K562 (cell line): ENCODE measurements at regions not wholly inside any gene's neighbourhood (a gene's known extent, or its start where the extent isn't known, plus 50 kb on each side); places are given as distances from the start of the nearest gene placed in this dataset.

Experiments
- ATAC-seq: fragments of 200-7000 bp; cut with Tn5 transposase; 3 replicates; pipeline ENCODE4 v1.9.1; 2020; ENCODE audit warnings: moderate library complexity
- BruUV-seq: library from RNA; stranded (reverse); fragments of 400-500 nt; replicated peaks from 2 replicates; lab custom pipeline; 2021; lab: Mats Ljungman, UMichigan
- CTCF ChIA-PET: fragments of 300-600 bp; formaldehyde crosslinking; extraction: SDS; loops from one replicate; lab custom pipeline; 2021; ENCODE audit warnings: low intra/inter-chr PET ratio; lab: Yijun Ruan, JAX
- POLR2A ChIA-PET: fragments of 300-600, 350-650 bp; sonication (Branson Sonifier 250); formaldehyde crosslinking; extraction: SDS; loops from one replicate; lab custom pipeline; 2021; ENCODE audit warnings: antibody characterized with exemption, inconsistent platforms; lab: Yijun Ruan, JAX
- DNase-seq, 4 experiments: peaks; one replicate each; pipeline versions ENCODE4 v3.0.0 to v3.0.0-alpha.2; 2011 to 2018; ENCODE audit warnings: low spot score in 3 of 4, mixed read lengths in 3 of 4; ENCODE audit errors: extremely low read depth in 1 of 4
- FAIRE-seq: peaks from 2 replicates; lab custom pipeline; 2011; peaks lifted over from hg19 to GRCh38; lab: Jason Lieb, UNC
- H2AFZ ChIP-seq: 2 replicates; pipeline ENCODE4 v1.6.0; 2011; ENCODE audit warnings: low read depth, low read length, control low read depth, inconsistent platforms
- H3K27ac ChIP-seq: fragments of 200-600 bp; 3 replicates; pipeline ENCODE4 v1.8.0; 2011; ENCODE audit warnings: low read depth, mild to moderate bottlenecking, control low read depth, inconsistent platforms, low read length, moderate library complexity, mixed read lengths; ENCODE audit errors: extremely low read depth
- H3K27me3 ChIP-seq, 2 experiments: fragments of 300-600 bp in 1 of 2; 2 replicates in 1 of 2; 3 replicates in 1 of 2; pipeline versions ENCODE4 v1.6.0 to v1.8.0; 2011; ENCODE audit warnings: inconsistent platforms in 2 of 2, low read length in 2 of 2, mild to moderate bottlenecking in 1 of 2, mixed read lengths in 1 of 2, moderate library complexity in 1 of 2; ENCODE audit not compliant: control insufficient read depth in 2 of 2, insufficient read depth in 2 of 2
- H3K36me3 ChIP-seq: fragments of 300-600 bp; 3 replicates; pipeline ENCODE4 v1.8.0; 2011; ENCODE audit warnings: mild to moderate bottlenecking, low read length, inconsistent platforms; ENCODE audit not compliant: control insufficient read depth, insufficient read depth
- H3K4me1 ChIP-seq, 2 experiments: fragments of 200-600 bp in 1 of 2; replicated peaks in 1 of 2; 2 replicates in 1 of 2; 3 replicates in 1 of 2; pipeline versions ENCODE4 v1.5.1 to v1.8.0; 2011; ENCODE audit warnings: inconsistent platforms in 2 of 2, low read length in 2 of 2, mild to moderate bottlenecking in 1 of 2, mixed read lengths in 1 of 2, moderate library complexity in 1 of 2; ENCODE audit not compliant: control insufficient read depth in 2 of 2, insufficient read depth in 2 of 2
- H3K4me2 ChIP-seq: 2 replicates; pipeline ENCODE4 v1.6.1; 2011; ENCODE audit warnings: low read length, control low read depth, inconsistent platforms, mixed read lengths; ENCODE audit not compliant: insufficient read depth
- H3K4me3 ChIP-seq: fragments of 200-600 bp; sonication (generic), shearing (Covaris generic); 2 replicates; pipeline ENCODE4 v1.5.1; 2016; ENCODE audit warnings: control low read depth, inconsistent platforms
- H3K79me2 ChIP-seq: fragments of 200-600 bp; 3 replicates; pipeline ENCODE4 v1.8.0; 2011; ENCODE audit warnings: low read length, inconsistent platforms; ENCODE audit not compliant: control insufficient read depth, insufficient read depth
- H3K9ac ChIP-seq, 2 experiments: 2 replicates each; pipeline versions ENCODE4 v1.6.0 to v1.6.1; 2011; ENCODE audit warnings: low read depth in 2 of 2, low read length in 2 of 2, control low read depth in 1 of 2, inconsistent platforms in 1 of 2, mild to moderate bottlenecking in 1 of 2, mixed read lengths in 1 of 2; ENCODE audit not compliant: insufficient read depth in 1 of 2
- H3K9me1 ChIP-seq: one replicate; pipeline ENCODE4 v1.6.0; 2011; ENCODE audit warnings: inconsistent platforms, mild to moderate bottlenecking, low read length, moderate library complexity; ENCODE audit not compliant: control insufficient read depth, insufficient read depth
- H3K9me3 ChIP-seq: replicated peaks from 2 replicates; pipeline ENCODE4 v1.5.1; 2011; ENCODE audit warnings: low read depth, low read length, inconsistent platforms; ENCODE audit not compliant: control insufficient read depth, insufficient read depth
- H4K20me1 ChIP-seq: replicated peaks from 2 replicates; pipeline ENCODE4 v1.6.1; 2011; ENCODE audit warnings: low read length, inconsistent platforms, mixed read lengths; ENCODE audit not compliant: control insufficient read depth, insufficient read depth
- MED1 ChIP-seq: sonication (generic); formaldehyde crosslinking; IDR thresholded peaks from 2 replicates; pipeline ENCODE4 v1.8.1; 2023; ENCODE audit warnings: missing genetic modification reagents, borderline replicate concordance
- MYBL2 ChIP-seq, 2 experiments: fragments of 450-650 bp in 1 of 2; sonication (generic) in 1 of 2; formaldehyde crosslinking in 1 of 2; IDR thresholded peaks; 2 replicates each; pipeline versions ENCODE4 v1.6.1 to v1.8.1; 2017 to 2022; ENCODE audit warnings: borderline replicate concordance in 1 of 2, inconsistent platforms in 1 of 2, low read depth in 1 of 2, mild to moderate bottlenecking in 1 of 2, missing genetic modification reagents in 1 of 2, moderate library complexity in 1 of 2
- NFYB ChIP-seq: IDR thresholded peaks from 2 replicates; pipeline ENCODE4 v1.6.1; 2011; ENCODE audit warnings: mild to moderate bottlenecking, moderate library complexity; ENCODE audit not compliant: insufficient read length; ENCODE audit errors: extremely low read depth
- NR2C1 ChIP-seq, 2 experiments: fragments of 450-650 bp; IDR thresholded peaks; 2 replicates each; pipeline ENCODE4 v1.6.1; 2017; ENCODE audit warnings: mild to moderate bottlenecking in 2 of 2, antibody characterized with exemption in 1 of 2, inconsistent platforms in 1 of 2, missing compliant biosample characterization in 1 of 2, missing genetic modification characterization in 1 of 2
- RBM17 ChIP-seq: fragments of 200-400 bp; formaldehyde crosslinking; IDR thresholded peaks from 2 replicates; pipeline ENCODE4 v1.6.1; 2017; ENCODE audit warnings: low read depth, mild to moderate bottlenecking, low read length, borderline replicate concordance
- SIX5 ChIP-seq, 2 experiments: IDR thresholded peaks; 2 replicates each; pipeline ENCODE4 v1.6.1; 2011; ENCODE audit warnings: low read length in 2 of 2, borderline replicate concordance in 1 of 2, low read depth in 1 of 2, mild to moderate bottlenecking in 1 of 2, moderate library complexity in 1 of 2; ENCODE audit not compliant: insufficient read depth in 1 of 2
- SMARCB1 ChIP-seq: IDR thresholded peaks from 2 replicates; pipeline ENCODE4 v1.6.1; 2011; ENCODE audit warnings: improper control_type of control experiment, low read depth; ENCODE audit not compliant: insufficient read length
- TAF1 ChIP-seq: IDR thresholded peaks from 2 replicates; pipeline ENCODE4 v1.6.1; 2011; ENCODE audit warnings: mild to moderate bottlenecking, low read length, moderate library complexity; ENCODE audit not compliant: insufficient read depth, control insufficient read depth, severe bottlenecking; ENCODE audit errors: extremely low read depth
- TEAD1 ChIP-seq, 2 experiments: fragments of 450-650 bp in 1 of 2; sonication (generic) in 1 of 2; formaldehyde crosslinking; IDR thresholded peaks; 2 replicates each; pipeline versions ENCODE4 v1.4.0 to v1.8.0; 2020 to 2022; ENCODE audit warnings: mild to moderate bottlenecking in 2 of 2, missing genetic modification reagents in 1 of 2
- U2AF1 ChIP-seq: fragments of 200-400 bp; formaldehyde crosslinking; optimal IDR thresholded peaks from 2 replicates; pipeline ENCODE3; 2017; ENCODE audit warnings: mild to moderate bottlenecking, low read depth, low read length, moderate library complexity
- ZFPM2 ChIP-seq: fragments of 250-450 bp; sonication (Bioruptor Pico); IDR thresholded peaks from 2 replicates; pipeline ENCODE4 v1.5.1; 2022; ENCODE audit warnings: mild to moderate bottlenecking
- ZNF134 ChIP-seq: fragments of 250-450 bp; sonication (Bioruptor Pico); conservative IDR thresholded peaks from 2 replicates; pipeline ENCODE4 v1.4.0; 2020
- ZNF551 ChIP-seq: fragments of 250-450 bp; sonication (Bioruptor Pico); IDR thresholded peaks from 2 replicates; pipeline ENCODE4 v1.5.0; 2021; ENCODE audit warnings: mild to moderate bottlenecking, moderate library complexity
- ZNF584 ChIP-seq: fragments of 200-800 bp; sonication (Bioruptor generic); IDR thresholded peaks from 2 replicates; pipeline ENCODE4 v1.6.1; 2016; ENCODE audit warnings: low read depth, mild to moderate bottlenecking, missing genetic modification characterization, missing compliant biosample characterization
- ZNF586 ChIP-seq: fragments of 450-650 bp; formaldehyde crosslinking; conservative IDR thresholded peaks from 2 replicates; pipeline ENCODE4 v1.4.0; 2020; ENCODE audit warnings: mild to moderate bottlenecking, moderate library complexity
- ZNF76 ChIP-seq: fragments of 250-450 bp; sonication (Bioruptor Pico); IDR thresholded peaks from 2 replicates; pipeline ENCODE4 v1.4.0; 2020; ENCODE audit warnings: mild to moderate bottlenecking, moderate library complexity, borderline replicate concordance
- WGBS: fragments of 100-300 bp; shearing (Covaris generic); methylation state at CpG from one replicate; pipeline ENCODE4 v1.1.6; 2016; ENCODE audit warnings: low coverage, mixed read lengths; ENCODE audit not compliant: insufficient coverage; ENCODE audit errors: missing lambda C conversion rate; 5-methylcytosine and 5-hydroxymethylcytosine counted together
- in situ Hi-C: fragments of 300-500 bp; cut with MboI; formaldehyde crosslinking; loops from 4 replicates; pipeline ENCODE4 v1.15.0; 2018; ENCODE audit warnings: inconsistent platforms, mixed read lengths
- intact Hi-C: fragments of 100-400 bp; cut with micrococcal nuclease; formaldehyde crosslinking; loops from 2 replicates; pipeline ENCODE4 v1.14.2; 2022
- TF ChIP-seq, protein P1 (sequence below), 2 experiments: fragments of 150-350 bp in 1 of 2; IDR thresholded peaks; 2 replicates each; pipeline ENCODE4 v1.6.1; 2012 to 2016; ENCODE audit warnings: low read depth in 2 of 2, low read length in 2 of 2, mild to moderate bottlenecking in 1 of 2, moderate library complexity in 1 of 2

- TF ChIP-seq RBM17 (no peak), MED1 (CRISPR knock-in tag) (no peak), ZFPM2 (CRISPR knock-in tag) (no peak)
Observed at GRCh38 chr16:62717026-62717425, 680.8 kb upstream of the CDH8 start (continued).

GRCh38 chr16:62715701-62716100 is 679.5 kb upstream of the CDH8 start:
- Histone ChIP-seq H3K4me2 (no peak overlapping the region), H3K9ac (no peak overlapping the region), H3K79me2 (no peaks in the 10 kb centered on the region), H3K4me1 (no peaks in the 10 kb centered on the region), H2AFZ (no peak overlapping the region), H3K27ac (no peak overlapping the region), H3K4me3 (no peak overlapping the region), H3K27me3 (no peaks in the 10 kb centered on the region), H4K20me1 (no peaks in the 10 kb centered on the region), H3K9me3 (no peaks in the 10 kb centered on the region), H3K9me1 (no peaks in the 10 kb centered on the region), H3K36me3 (no peaks in the 10 kb centered on the region)
- FAIRE-seq (no peak), ATAC-seq (no peak), DNase-seq (no peak)
- POLR2A ChIA-PET = no interaction called here
- CTCF ChIA-PET = no interaction called here
- intact Hi-C loops (no loop called here), in situ Hi-C loops (no loop called here)
- TF ChIP-seq ZNF586 (CRISPR knock-in tag) (no peak), MYBL2 (IDR thresholded peaks at IDR 0.05; ENCODE audit: low read depth) (no peak), MYBL2 (CRISPR knock-in tag; IDR thresholded peaks at IDR 0.05; ENCODE audit: borderline replicate concordance) (no peak), ZNF76 (CRISPR knock-in tag) (no peak), ZNF551 (CRISPR knock-in tag) (no peak), ZNF584 (CRISPR knock-in tag) (no peak), TAF1 (no peak), U2AF1 (no peak), ZNF134 (CRISPR knock-in tag) (no peak), SMARCB1 (no peak), TEAD1 (CRISPR knock-in tag; IDR thresholded peaks at IDR 0.05) (no peak), NFYB (no peak), SIX5 (IDR thresholded peaks at IDR 0.05; ENCODE audit: borderline replicate concordance in 1 of 2, insufficient read depth in 1 of 2, low read depth in 1 of 2, low read length in 2 of 2) (no peak), NR2C1 (IDR thresholded peaks at IDR 0.05) (no peak), NR2C1 (tag; IDR thresholded peaks at IDR 0.05) (no peak)
- TF ChIP-seq, protein P1, sequence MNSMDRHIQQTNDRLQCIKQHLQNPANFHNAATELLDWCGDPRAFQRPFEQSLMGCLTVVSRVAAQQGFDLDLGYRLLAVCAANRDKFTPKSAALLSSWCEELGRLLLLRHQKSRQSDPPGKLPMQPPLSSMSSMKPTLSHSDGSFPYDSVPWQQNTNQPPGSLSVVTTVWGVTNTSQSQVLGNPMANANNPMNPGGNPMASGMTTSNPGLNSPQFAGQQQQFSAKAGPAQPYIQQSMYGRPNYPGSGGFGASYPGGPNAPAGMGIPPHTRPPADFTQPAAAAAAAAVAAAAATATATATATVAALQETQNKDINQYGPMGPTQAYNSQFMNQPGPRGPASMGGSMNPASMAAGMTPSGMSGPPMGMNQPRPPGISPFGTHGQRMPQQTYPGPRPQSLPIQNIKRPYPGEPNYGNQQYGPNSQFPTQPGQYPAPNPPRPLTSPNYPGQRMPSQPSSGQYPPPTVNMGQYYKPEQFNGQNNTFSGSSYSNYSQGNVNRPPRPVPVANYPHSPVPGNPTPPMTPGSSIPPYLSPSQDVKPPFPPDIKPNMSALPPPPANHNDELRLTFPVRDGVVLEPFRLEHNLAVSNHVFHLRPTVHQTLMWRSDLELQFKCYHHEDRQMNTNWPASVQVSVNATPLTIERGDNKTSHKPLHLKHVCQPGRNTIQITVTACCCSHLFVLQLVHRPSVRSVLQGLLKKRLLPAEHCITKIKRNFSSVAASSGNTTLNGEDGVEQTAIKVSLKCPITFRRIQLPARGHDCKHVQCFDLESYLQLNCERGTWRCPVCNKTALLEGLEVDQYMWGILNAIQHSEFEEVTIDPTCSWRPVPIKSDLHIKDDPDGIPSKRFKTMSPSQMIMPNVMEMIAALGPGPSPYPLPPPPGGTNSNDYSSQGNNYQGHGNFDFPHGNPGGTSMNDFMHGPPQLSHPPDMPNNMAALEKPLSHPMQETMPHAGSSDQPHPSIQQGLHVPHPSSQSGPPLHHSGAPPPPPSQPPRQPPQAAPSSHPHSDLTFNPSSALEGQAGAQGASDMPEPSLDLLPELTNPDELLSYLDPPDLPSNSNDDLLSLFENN (IDR thresholded peaks at IDR 0.05; ENCODE audit: low read depth in 2 of 2, low read length in 2 of 2) = no peak
- BruUV-seq = no TSS peak
- 0% methylated on average over 1 of the region's 1 CpG for WGBS
